GM20000 (cell line): ENCODE measurements at regions not wholly inside any gene's neighbourhood (a gene's known extent, or its start where the extent isn't known, plus 50 kb on each side); places are given as distances from the start of the nearest gene placed in this dataset.

Source experiments
- DNase-seq: peaks from one replicate; pipeline ENCODE4 v3.0.0; 2012; ENCODE audit warnings: low spot score
- TF ChIP-seq, protein P1 (sequence below): IDR thresholded peaks from 2 replicates; pipeline ENCODE4 v1.5.1; 2012; ENCODE audit warnings: mild to moderate bottlenecking, control low read depth; ENCODE audit errors: extremely low read depth, missing control alignments

DNA sequence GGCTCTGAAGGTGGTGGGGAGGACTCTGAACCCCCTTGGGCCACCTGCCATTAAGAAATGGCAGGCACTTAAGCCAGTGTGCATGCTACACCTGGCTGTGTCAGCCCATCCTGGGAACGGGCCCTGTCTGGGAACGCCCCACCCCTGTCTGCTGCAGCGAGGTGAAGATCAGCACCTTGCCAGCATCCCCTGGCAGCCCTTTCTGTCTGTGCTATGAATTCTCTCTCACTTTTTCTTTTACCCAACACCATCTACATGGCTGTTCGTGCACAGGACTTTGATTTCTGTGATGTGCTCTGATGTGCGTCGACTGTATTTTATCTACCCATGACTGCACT lies 452.9 kb upstream of the B3GAT1 start:
- DNase-seq: no peak
- TF ChIP-seq, protein P1, sequence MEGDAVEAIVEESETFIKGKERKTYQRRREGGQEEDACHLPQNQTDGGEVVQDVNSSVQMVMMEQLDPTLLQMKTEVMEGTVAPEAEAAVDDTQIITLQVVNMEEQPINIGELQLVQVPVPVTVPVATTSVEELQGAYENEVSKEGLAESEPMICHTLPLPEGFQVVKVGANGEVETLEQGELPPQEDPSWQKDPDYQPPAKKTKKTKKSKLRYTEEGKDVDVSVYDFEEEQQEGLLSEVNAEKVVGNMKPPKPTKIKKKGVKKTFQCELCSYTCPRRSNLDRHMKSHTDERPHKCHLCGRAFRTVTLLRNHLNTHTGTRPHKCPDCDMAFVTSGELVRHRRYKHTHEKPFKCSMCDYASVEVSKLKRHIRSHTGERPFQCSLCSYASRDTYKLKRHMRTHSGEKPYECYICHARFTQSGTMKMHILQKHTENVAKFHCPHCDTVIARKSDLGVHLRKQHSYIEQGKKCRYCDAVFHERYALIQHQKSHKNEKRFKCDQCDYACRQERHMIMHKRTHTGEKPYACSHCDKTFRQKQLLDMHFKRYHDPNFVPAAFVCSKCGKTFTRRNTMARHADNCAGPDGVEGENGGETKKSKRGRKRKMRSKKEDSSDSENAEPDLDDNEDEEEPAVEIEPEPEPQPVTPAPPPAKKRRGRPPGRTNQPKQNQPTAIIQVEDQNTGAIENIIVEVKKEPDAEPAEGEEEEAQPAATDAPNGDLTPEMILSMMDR: no peak

DNA sequence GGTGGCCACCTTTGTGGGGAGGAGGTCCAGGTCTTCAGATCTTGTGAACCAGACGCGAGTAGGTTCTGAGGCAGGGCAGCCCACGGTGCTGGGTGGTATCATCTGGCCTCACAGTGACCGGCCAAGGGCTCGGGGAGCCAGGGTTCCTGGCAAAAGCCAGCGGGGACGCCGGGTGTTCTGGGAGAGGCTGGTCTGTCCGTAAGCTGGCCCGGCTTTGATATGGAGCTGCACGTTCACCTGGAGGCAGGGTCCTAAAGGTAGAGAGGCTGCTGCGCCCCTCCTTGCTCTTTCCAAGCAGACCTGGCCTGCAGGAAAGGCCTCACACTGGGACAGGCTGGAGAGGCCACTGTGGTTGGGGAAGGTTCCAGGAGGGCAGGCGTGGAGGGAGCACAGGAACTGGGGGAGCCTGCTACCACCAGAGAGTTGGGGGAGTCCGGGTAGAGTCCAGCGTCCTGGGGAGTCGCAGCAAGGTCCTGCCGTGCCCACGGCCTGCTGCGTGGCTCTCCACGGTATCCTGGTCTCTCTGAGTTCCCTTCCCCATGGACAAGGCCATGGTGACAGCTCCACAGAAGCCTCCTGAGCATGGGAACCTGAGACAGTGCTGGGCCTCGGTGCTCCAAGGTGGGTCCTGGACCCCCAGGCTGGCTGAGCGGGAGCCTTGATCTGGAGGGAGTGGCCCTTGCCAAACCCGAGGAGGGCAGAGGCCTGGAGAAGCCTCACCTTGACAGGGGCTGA lies 452.4 kb upstream of the B3GAT1 start:
- no peak for DNase-seq
- TF ChIP-seq, protein P1: no peak

DNA sequence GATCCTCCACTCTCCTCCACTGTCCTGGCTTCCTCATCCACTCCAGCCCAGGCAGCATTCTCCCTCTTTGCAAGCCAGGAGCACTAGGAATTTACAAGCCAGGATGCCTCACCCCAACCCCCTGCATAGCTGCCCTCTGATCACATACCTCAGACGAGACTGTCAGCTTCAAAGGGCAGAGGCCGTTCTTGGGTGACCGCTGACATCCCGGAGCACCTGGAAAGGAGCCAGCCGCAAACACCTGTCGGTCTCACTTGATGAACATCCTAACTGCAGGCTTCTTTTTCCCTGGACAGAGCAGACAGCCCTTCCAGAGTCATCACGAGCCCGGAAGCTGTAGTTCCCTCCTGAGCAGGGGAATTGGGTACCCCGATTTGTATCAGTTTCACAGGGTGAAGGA lies 451.3 kb upstream of the B3GAT1 start:
- TF ChIP-seq, protein P1: no peak
- DNase-seq: no peak

DNA sequence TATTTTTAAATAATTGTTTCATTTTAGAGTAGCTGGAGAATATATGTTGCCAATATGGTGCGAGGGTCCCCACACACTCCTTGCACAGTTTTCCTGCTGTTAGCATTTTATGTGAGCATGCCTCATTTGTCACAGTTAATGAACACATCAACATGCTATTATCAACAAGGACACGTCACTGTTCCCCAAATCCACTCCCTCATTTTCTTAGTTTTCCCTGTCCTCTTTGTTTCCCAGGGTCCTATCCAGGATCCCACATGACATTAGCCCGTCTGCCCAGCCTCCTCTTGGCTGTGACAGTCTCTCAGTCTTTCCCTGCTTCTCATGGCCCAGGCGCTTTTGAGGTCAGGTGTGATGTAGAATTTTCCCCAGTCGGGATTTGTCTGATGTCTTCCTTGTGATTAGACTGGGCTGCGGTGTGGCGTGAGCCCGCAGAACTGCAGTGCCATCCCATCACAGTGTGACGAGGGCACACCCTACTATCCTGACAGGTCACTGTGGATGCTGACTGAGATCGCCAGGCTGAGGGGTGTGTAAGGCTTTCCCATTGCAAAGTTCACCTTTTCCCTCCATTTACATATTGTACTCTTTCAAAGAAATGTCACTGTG lies 450.6 kb upstream of the B3GAT1 start:
- TF ChIP-seq, protein P1: no peak
- no peak for DNase-seq

DNA sequence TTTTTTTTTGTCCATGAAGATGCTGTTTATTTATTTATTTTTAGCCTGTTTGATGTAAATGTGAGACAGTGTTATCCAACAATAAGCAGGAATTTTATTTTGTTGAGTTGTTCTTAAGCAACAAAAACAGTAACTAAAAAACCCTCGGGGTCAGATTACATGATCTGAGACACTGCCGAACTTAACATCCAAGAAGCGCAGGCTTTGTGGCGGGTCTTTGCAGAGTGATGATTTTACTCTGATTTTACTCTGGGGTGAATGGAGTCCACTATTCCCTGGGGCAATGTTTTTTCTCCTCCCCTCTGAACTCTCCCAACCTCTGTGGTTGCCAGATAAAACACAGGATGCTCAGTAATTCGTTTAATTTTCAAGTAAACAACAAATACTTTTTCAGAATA lies 450.1 kb upstream of the B3GAT1 start:
- TF ChIP-seq, protein P1: no peak
- DNase-seq: no peak

DNA sequence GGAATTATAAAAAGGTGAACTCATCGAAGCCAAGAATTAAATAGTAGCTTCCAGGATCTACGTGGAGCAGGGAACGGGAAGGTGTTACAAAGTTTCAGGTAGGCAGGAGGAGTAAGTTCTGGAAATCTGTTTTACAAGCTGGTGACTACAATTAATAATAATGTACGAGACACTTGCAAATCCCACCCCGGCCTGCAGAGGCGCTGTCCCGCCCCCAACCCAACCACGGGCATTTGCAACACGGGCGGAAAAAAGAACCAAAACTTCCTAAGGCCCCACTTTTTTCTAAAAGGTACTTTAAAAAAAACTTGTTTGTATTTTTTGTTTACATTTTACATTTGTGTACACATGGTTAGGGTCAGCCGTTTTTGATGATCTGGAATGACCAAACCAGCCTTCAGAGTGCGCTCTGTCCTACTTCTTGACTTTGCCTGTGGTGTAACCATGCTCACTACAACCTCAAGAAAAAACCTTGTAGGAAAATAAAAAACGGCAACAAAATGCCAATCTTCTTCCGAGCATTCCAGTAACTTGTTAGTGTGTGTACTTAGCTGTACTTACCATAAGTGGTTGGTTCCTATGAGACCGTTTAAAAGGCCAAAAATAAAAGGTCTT lies 449.6 kb upstream of the B3GAT1 start:
- TF ChIP-seq, protein P1: no peak

DNA sequence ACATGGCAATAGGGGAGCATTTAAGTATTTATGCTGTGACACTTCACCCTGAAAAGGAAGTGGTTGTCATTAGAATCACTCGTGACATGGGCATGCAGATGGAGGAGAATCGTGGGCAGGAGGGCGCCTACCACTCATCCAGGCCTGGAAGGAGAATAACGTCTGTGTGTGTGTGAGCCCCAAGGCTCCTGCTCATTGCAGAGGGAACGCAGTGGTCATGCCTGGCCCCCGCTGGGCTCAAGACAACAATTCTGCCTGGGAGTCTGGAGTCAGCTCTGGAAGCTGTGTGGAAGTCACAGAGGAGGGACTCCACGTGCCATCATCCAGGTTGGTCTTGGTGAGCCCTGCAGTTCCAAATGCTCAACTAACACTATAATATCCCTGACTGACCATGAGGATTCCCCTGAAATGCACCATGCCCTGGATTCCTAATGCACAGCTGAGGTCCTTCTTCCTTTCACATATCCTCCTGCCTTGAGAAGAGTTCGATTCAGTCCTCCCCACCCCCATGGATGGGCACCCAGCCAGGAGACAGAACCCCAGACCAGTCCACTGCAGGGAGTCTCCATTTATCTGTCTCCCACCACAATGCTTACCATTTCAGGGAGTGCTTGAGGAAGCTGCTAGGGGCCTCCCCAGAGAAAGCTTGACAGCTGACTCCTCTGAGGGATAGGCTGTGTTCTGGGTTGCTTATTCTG lies 446.9 kb upstream of the B3GAT1 start:
- no peak for DNase-seq

More for the DNA sequence above, 449.6 kb upstream of the B3GAT1 start:
- no peak for DNase-seq

More for the DNA sequence above, 446.9 kb upstream of the B3GAT1 start:
- TF ChIP-seq, protein P1: no peak
